Body of pancreas (tissue), 4 donors: ENCODE measurements at regions not wholly inside any gene's neighbourhood (a gene's known extent, or its start where the extent isn't known, plus 50 kb on each side); places are given as distances from the start of the nearest gene placed in this dataset.

Experiments used
- POLR2A ChIP-seq, 3 donors: fragments of 450-650 bp; IDR thresholded peaks; one replicate each; pipeline ENCODE4 v1.6.1; 2016; ENCODE audit warnings: antibody characterized with exemption in 3 of 3, mild to moderate bottlenecking in 2 of 3
- TF ChIP-seq, protein P1 (sequence below), 7 experiments: fragments of 450-650 bp in 4 of 7; fragments of 200-600 bp in 3 of 7; sonication (generic) in 3 of 7; IDR thresholded peaks; one replicate each; pipeline ENCODE4 v1.5.1; 2016 to 2019; ENCODE audit warnings: antibody characterized with exemption in 7 of 7

DNA sequence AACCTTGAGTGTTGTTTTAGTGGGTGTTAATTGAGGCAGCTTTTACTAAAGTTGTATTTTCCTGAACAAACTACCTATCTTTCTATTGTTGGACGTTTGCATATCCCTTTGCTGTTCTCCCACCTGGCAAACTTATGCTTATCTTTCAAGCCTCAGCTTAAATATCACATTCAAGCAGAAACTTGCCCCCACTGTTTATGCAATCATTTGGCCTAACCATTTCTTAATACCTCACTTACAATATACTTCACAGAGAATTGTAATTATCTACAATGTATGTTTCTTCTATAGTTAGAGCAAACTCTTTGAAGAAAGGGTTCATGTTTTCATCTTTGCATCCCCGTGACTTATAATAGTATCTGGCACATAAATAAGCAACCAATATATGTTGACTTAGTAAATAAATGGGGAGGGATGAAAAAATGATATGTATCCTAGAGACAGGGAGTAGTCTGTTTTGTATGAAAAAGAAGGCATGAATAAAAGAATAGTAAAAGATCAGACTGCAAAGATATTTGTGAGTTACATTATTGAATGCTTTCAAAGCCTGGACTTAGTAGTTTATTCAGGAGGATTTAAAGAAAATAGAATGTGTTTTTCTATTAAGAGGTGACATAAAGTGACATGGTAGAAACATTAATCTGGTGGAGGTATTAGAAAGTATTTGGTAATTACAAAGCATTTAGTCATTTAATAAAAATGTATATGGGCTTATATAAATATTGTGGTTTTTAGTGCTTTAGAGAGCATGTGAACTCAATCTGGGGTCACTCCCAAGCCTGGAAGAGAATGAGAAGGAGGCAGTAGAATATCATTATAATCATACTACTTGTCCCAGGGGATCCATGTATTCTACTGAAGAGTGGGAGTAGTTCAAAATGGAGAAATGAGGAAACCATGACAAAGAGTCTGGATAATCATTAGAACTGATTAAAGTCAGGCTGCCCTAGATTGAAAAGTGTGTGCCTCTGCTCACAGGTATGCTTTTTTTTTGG lies 60.0 kb upstream of the DCBLD2 start:
- TF ChIP-seq, protein P1, sequence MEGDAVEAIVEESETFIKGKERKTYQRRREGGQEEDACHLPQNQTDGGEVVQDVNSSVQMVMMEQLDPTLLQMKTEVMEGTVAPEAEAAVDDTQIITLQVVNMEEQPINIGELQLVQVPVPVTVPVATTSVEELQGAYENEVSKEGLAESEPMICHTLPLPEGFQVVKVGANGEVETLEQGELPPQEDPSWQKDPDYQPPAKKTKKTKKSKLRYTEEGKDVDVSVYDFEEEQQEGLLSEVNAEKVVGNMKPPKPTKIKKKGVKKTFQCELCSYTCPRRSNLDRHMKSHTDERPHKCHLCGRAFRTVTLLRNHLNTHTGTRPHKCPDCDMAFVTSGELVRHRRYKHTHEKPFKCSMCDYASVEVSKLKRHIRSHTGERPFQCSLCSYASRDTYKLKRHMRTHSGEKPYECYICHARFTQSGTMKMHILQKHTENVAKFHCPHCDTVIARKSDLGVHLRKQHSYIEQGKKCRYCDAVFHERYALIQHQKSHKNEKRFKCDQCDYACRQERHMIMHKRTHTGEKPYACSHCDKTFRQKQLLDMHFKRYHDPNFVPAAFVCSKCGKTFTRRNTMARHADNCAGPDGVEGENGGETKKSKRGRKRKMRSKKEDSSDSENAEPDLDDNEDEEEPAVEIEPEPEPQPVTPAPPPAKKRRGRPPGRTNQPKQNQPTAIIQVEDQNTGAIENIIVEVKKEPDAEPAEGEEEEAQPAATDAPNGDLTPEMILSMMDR (IDR thresholded peaks at IDR 0.05), result no peak
- no peak for TF ChIP-seq POLR2A (IDR thresholded peaks at IDR 0.05)
